ENCODE measurements at regions not wholly inside any gene's neighbourhood (a gene's known extent, or its start where the extent isn't known, plus 50 kb on each side); places are given as distances from the start of the nearest gene placed in this dataset.

GRCh38 chr3:154971771-154972326 is 108.3 kb upstream of the MME start:
- Histone ChIP-seq H3K4me2 (ENCODE audit: low read length) (no peak overlapping the region), H3K9ac (no peak overlapping the region), H3K36me3 (ENCODE audit: control insufficient read depth, insufficient read depth, low read length) (no peaks in the 10 kb centered on the region), H3K27me3 (ENCODE audit: control insufficient read depth, insufficient read depth, low read length) (no peaks in the 10 kb centered on the region), H3K4me3 (ENCODE audit: low read depth, low read length) (no peak overlapping the region), H3K27ac (no peak overlapping the region), H3K9me3 (ENCODE audit: control insufficient read depth, low read length) (no peaks in the 10 kb centered on the region), H3K4me1 (no peaks in the 10 kb centered on the region), H2AFZ (no peak overlapping the region), H3K79me2 (no peaks in the 10 kb centered on the region)
- no peak for TF ChIP-seq CTCF (IDR thresholded peaks at IDR 0.05)

GRCh38 chr3:154971341-154971740 is 108.8 kb upstream of the MME start:
- Histone ChIP-seq H2AFZ (no peak overlapping the region), H3K4me1 (no peaks in the 10 kb centered on the region), H3K4me2 (ENCODE audit: low read length) (no peak overlapping the region), H3K9me3 (ENCODE audit: control insufficient read depth, low read length) (no peaks in the 10 kb centered on the region), H3K27ac (no peak overlapping the region), H3K4me3 (ENCODE audit: low read depth, low read length) (no peak overlapping the region), H3K27me3 (ENCODE audit: control insufficient read depth, insufficient read depth, low read length) (no peaks in the 10 kb centered on the region), H3K79me2 (no peaks in the 10 kb centered on the region), H3K36me3 (ENCODE audit: control insufficient read depth, insufficient read depth, low read length) (no peaks in the 10 kb centered on the region), H3K9ac (no peak overlapping the region)
- no peak for TF ChIP-seq CTCF (IDR thresholded peaks at IDR 0.05)

- Histone ChIP-seq H3K36me3 (ENCODE audit: control insufficient read depth, insufficient read depth, low read length) (no peaks in the 10 kb centered on the region), H3K4me2 (ENCODE audit: low read length) (no peak overlapping the region), H3K9ac (no peak overlapping the region), H3K27ac (no peak overlapping the region), H2AFZ (no peak overlapping the region), H3K9me3 (ENCODE audit: control insufficient read depth, low read length) (no peaks in the 10 kb centered on the region), H3K79me2 (no peaks in the 10 kb centered on the region), H3K4me3 (ENCODE audit: low read depth, low read length) (no peak overlapping the region), H3K4me1 (no peaks in the 10 kb centered on the region), H3K27me3 (ENCODE audit: control insufficient read depth, insufficient read depth, low read length) (no peaks in the 10 kb centered on the region)
- no peak for TF ChIP-seq CTCF (IDR thresholded peaks at IDR 0.05)
Measured at GRCh38 chr3:154970797-154971196, 109.3 kb upstream of the MME start.

GRCh38 chr3:154969366-154969765 is 110.8 kb upstream of the MME start:
- no peaks in the 10 kb centered on the region for H3K9me3 ChIP-seq (ENCODE audit: control insufficient read depth, low read length)
- no peak overlapping the region for H3K4me3 ChIP-seq (ENCODE audit: low read depth, low read length)
- no peaks in the 10 kb centered on the region for H3K36me3 ChIP-seq (ENCODE audit: control insufficient read depth, insufficient read depth, low read length)
- no peak overlapping the region for H3K4me2 ChIP-seq (ENCODE audit: low read length)
- H3K4me1 ChIP-seq, result no peaks in the 10 kb centered on the region
- no peaks in the 10 kb centered on the region for H3K79me2 ChIP-seq
- H3K9ac ChIP-seq, result no peak overlapping the region
- TF ChIP-seq CTCF (IDR thresholded peaks at IDR 0.05), result no peak
- no peak overlapping the region for H2AFZ ChIP-seq
- no peaks in the 10 kb centered on the region for H3K27me3 ChIP-seq (ENCODE audit: control insufficient read depth, insufficient read depth, low read length)
- H3K27ac ChIP-seq, result no peak overlapping the region

GRCh38 chr3:154967090-154967489 is 113.0 kb upstream of the MME start:
- Histone ChIP-seq H3K9ac (no peak overlapping the region), H2AFZ (no peak overlapping the region), H3K4me1 (no peaks in the 10 kb centered on the region), H3K79me2 (no peaks in the 10 kb centered on the region), H3K4me2 (ENCODE audit: low read length) (no peak overlapping the region), H3K36me3 (ENCODE audit: control insufficient read depth, insufficient read depth, low read length) (no peaks in the 10 kb centered on the region), H3K27me3 (ENCODE audit: control insufficient read depth, insufficient read depth, low read length) (no peaks in the 10 kb centered on the region), H3K4me3 (ENCODE audit: low read depth, low read length) (no peak overlapping the region), H3K27ac (no peak overlapping the region), H3K9me3 (ENCODE audit: control insufficient read depth, low read length) (no peaks in the 10 kb centered on the region)
- TF ChIP-seq CTCF (IDR thresholded peaks at IDR 0.05), result no peak

Measured in parathyroid adenoma (tissue), 2 donors.